Activated T-cell treated with anti-CD3 and anti-CD28 coated beads for 1 hour (primary cell): ENCODE measurements at regions not wholly inside any gene's neighbourhood (a gene's known extent, or its start where the extent isn't known, plus 50 kb on each side); places are given as distances from the start of the nearest gene placed in this dataset.
"Not testable (repeated sequence)": the region's sequence is repeated elsewhere in the genome, so short reads cannot be mapped to it uniquely, and the experiment has no call there.

ENCODE experiments used
- DNase-seq: peaks from one replicate; pipeline ENCODE4 v3.0.0-alpha.2; 2020; ENCODE audit warnings: low read depth

DNA sequence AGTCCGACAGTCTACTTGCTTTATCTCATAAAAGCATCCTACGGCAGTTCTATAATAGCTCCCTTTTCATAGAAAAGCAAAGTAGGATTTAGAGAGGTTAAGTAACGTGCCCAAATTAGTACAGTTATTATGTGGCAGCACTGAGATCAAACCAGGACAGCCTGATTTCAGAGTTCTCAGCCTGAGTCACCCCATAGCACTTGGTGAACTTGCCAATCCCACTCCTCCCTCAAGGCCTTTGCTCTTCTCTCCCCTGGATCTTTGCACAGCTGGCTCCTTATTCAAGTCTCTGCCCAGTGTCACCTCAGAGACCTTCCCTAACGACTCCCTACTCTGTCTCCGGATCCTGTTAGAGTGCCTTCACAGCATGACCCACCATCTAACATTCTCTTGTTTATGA lies 438.0 kb upstream of the NFE2L3 start:
- DNase-seq, result no peak

DNA sequence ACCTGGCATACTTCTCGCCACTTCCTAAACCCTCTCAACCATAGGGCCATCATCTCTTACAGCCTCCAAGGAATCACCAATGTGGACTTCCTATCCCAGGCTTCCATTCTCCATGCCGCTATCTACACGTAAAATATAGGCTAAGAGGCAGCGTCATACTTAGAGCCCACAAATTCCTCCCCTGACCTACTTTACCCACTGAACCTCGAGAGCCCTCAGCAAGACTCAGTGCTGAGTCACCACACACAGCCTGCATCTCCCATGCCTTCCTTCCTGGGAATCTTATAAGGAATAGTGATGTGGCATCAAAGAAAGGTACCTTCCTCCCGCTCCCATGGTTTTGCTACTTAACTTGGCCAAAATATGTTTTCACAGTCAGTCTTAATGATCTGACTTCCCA lies 435.6 kb upstream of the NFE2L3 start:
- DNase-seq, result no peak

DNA sequence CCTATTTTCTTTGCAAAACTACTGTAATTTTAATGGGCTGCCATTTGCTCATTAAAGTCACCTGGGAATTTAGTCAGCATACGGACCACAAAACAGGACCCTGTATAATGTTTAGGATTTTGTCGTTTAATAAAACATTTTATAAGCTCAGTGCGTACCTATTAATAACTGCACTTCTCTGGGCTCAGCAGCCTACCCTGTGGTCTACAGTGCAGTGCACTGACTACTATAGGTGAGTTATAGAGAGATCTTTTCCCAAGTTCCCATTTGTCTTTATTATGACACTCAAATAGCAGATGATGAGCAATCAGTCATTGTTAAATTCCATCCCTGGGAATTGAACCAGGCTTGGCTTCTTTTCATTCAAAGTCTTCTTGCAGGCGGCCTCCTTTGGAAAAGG lies 433.4 kb upstream of the NFE2L3 start:
- DNase-seq, result no peak

DNA sequence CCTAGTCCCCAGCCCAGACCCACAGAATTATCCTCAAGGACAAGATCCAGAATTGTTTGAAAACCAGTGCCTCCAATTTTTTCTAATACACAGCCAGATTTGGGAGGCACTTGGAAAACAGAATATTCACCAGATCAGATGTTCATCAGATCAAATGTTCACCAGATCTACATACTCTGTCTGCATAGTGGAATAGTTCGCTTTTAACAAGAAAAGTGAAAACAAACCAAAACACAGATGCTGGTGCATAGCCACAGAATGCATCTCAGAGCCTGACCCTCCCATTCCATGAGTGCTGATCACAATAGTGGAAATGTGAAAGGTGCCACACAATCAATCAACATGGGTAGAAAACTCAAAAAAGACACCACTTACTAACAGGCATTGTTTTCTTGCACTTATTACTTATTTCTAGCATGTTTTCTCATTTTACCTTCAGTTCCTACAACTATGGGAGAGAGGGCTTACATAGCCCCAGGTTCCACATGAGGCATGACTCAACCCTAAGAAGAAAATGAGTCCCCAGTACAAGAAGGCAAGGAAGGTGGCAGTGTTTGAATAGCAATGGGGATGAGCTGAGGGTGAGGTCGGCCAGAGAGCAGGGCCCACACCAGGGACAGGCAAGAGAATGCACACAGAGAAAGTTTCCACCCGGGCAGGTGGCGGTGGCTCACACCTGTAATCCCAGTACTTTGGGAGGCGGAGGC lies 432.7 kb upstream of the NFE2L3 start:
- no peak for DNase-seq

DNA sequence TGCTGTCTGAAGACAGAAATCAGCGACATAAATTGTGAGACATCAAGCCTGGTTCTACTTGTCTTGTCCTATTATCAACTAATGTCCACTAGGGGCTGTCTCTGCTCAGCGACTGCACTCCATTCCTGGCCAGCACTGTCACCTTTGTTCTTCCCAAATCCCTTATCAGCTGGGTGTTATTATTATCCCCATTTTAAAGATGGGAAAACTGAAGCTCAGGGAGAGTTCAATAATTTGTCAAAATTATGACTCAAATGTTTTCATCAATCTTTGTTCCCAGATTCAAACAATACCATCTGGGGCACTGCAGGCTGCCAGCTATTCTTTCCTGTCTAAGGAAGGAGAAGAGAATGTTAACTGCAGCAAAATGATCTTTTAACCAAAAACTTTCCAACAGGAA lies 431.6 kb upstream of the NFE2L3 start:
- no peak for DNase-seq

DNA sequence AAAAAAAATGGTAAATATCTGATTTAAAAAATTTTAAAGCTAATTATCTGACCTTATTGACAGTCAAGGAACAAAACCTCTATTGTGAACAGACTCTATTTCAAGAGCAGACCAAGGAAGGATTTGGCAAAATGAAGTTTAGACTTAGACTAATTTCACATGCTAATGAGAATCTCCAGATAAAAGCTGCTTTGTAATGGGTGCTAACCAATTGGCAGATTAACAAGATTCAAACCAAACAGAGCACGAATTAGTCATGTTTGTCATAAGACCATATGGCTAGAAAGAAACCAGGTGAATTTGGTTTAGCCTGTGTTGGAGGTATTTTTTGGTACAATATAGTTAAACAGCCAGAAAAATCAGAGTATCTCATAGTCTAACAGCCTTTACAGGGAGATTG lies 429.1 kb upstream of the NFE2L3 start:
- DNase-seq, result no peak

DNA sequence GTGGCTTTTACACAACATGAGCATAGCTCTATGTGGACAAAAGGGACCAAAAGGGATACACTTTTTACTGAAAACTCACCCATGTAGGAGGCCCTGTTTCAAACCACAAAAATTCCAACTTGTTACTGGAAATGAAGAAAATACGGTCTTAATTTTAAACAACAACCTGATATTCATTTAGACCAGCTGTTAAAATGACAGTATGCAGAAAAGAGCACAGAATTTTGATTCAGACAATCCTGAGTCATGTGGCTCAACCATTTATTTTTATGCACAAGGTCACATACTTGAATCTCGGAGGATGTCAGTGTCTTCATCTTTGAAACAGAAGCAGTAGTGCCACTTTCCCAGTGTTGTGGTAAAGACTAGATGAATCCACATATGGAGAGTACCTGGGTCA lies 426.5 kb upstream of the NFE2L3 start:
- no peak for DNase-seq

DNA sequence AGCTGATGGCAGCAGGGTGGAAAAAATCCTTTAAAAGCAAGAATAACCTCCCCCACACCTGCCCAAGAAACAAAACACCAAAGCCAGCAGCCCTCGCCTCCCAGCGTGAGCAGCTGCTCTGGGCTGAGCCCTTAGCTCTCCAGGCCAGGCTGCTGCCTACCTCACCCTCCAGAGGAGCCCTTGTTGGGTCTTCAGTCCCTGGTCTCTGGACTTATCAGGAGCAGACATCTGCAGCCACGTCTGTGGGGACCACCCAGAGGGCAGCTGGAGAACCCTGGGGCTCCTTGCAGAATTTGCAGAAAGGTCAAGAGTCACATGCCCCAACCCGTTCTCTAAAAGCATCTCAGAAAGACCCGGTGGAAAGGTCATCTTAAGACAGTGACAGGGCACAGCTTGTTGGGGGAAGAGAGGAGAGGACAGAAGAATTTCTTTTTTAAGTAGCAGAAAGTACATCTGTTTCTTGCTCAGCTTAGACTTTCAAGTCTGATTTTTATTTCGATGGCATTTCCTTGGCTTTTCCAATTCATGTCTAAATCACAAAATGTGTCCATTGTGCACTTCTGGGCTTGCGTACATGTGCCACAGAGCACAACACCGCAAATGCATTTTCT lies 425.7 kb upstream of the NFE2L3 start:
- DNase-seq, result no peak

DNA sequence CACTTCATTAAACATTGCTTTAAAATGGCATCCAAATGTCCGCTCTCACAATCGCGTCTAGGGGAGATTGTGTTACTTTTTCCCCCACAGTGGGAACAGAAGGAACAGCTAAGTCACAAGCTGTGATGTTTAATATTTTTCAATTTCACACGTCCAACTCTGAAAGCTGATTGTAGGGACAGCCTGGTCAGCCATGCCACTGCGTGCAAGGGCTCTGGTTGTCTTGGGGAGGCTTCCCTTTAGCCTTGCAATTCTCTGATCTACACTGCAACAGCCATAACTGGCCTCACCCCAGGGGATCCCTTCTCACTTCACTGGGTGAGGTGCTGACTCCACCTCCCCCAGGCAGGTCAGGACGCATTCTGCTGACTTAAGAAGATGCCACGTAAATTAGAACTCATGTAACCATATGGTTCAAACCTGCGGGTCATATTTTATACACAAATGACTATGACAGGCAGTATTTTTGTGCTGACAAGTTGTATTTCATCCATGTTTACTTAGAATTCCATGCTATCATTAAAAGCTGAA lies 425.2 kb upstream of the NFE2L3 start:
- DNase-seq, result no peak

DNA sequence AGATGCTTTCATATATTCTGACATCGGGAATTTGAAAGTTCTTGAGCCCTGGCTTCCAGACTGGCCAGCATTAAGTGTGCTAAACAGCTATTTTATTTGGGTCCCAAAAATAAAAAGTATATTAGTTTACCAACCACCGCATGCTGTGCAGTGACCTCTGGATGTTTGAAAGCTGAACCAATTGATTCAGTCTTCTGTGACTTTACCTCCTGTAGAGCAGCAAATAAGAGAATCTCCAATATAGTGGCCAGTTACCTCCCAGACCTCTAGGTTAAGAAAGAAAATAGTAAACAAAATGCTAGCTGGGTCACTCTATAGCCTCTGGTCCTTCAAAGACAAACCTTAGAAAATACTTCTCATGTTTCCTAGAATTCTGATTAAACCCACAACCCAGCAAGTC lies 424.6 kb upstream of the NFE2L3 start:
- no peak for DNase-seq

DNA sequence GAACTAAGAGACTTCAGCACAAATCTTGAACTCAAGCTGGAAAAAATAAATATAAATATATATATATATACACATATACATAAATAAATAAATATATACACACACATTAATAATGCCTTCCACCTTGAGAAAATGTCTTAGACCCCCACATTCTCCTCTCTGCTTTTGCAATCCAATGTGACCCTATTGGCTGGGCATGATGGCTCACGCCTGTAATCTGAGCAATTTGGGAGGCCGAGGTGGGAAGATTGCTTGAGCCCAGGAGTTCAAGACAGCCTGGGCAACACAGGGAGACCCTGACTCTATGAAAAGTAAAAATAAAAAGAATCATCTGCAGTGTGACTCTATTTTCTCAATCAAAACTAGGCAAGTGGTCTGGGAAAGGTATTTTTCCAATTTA lies 424.1 kb upstream of the NFE2L3 start:
- DNase-seq, result no peak

DNA sequence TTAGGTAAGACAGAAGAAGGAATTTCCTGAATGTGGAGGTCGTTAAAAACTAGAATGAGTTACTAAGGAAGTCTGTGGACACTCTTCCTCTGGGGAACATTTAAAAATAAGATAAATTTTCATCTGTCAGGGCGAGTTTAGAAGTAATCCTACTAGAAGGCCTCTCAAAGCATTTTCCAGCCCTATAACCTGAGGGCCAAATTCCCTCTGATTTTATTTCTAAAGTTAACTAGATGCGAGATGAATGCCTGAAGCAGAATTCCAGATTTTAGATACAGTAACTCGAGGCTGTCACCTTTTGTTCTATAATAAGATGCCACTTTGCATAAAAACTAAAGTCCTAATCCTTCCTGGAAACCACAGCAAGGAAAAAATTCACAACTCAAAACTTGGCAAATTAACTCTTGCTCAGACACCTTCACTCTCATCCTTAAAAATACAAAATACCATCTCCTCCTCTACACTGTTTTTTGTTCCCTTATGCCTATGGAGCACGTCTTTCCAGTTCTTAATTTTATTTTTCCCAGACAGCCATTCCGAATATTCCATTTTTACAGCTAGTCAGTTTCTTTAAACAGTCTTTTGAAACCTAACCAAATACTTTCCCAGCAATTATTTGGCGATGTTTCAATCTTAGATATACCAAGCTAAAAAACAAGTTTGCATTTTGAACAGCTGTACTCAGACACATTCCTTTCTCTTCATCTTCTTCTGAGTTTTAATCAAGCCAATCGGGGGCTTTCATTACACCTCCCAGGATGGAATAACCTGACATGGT lies 420.7 kb upstream of the NFE2L3 start:
- no peak for DNase-seq

DNA sequence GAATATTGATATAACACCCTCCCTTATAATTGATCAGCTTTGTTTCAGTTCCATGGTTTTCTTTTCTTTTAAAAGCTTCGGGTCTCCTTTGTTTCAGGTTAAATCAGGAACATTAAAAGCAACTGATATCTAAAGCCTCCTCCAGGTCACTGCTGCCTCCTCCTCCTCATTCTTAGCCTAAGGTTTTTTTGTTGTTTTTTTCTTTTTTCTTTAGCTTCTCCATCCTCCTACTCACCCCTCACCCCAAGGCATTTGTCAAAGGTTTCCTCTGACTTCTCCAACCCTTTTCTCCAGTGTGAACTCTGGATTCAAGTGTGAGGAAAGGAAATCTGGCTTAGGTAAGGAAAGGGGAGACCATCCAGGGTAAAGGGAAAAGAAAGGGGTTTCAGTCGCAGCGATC lies 420.2 kb upstream of the NFE2L3 start:
- no peak for DNase-seq

DNA sequence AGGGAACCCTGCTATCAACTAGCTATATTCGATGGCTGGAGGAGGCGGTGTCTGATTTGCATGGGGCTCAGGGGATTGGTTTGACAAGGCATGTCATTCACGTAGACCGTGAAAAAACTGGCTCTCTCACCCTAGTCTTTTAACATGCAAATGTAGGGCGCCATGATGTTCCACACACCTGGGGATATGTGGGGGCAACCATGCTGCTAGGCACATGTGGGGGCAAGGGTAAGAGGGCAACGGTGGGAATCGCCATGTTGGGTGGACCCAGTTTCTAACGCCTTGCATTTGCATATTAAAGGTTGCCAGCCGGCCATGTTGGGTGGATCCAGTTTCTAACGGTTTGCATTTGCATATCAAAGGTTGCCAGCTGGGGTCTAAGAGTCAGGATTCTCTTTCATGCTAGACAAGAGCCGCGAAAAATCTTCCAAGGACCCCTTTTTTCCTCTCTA lies 419.2 kb upstream of the NFE2L3 start:
- no peak for DNase-seq

DNA sequence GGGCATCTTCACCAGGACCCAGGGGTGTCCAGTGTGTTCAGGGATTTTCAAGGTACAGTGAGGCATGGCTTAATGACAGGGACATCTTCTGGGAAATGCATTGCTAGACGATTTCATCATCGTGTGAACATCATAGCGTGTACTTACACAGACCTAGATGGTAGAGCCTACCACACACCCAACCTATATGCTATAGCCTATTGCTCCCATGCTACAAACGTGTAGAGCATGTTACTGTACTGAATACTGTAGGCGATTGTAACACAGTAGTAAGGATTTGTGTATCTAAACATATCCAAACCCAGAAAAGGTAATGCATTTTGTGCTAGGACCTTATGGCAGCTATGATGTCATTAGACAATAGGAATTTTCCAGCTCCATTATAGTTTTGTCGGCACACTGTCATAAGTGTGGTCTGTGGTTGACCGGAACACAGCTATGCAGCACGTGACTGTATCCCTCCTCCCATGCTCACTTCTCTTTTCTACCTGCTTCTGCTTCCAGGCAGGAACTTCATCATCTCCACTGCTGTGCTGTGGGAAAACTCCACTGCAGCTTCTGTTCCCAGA lies 416.2 kb upstream of the NFE2L3 start:
- no peak for DNase-seq

DNA sequence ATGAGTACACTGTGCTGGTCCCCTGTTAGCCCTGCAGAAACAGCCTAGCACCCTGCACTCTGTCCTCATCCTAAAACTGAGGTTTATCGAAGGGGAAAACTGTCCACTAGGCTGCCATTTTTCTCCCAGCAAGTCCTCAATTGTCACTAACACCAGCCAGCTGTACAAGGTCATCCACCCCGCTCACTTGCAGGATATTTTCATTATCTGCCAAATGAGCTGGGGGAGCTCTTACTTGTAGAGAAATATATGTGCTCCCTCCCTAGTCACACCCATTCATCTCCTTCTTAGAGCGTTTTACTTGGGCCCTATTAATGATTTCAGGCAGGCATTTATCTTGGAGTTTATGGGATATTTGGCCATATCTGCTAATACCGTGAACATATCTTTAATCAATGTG lies 413.5 kb upstream of the NFE2L3 start:
- no peak for DNase-seq

DNA sequence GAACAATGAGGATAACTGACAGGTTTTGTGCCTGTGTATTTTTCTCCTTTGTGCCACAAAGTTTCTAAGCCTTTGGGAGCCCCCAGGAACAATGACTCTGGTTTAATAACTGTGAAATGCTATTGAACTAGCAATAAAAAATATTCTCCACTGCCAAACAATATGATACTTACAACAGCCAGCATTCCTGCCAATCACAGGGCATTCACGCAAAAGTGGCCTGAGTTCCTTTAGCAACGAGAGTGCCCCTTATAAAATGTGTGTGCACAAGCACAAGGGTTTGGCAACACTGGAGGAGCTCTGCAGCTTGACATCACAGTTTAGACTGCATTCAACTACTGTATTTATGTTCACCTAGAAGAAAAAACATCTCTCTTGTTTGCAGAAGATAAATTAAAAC lies 412.9 kb upstream of the NFE2L3 start:
- DNase-seq, result no peak

DNA sequence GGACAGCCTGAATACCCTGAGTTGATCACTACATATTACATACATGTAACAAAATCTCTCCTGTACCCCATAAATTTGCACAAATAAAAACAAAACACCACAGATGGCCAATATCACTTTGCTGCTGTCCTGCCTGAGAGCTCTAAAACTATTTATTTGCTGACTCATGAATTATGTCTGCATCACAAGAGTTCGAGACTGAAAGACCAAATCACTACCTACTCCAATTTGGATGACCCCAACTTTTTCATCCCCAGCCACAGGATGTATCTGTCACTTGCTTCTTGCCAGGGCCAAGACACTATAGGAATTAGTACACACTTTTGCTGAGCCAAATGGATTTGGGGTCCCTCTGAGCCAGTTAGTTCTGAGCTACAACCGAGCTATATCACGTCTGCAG lies 409.7 kb upstream of the NFE2L3 start:
- no peak for DNase-seq

DNA sequence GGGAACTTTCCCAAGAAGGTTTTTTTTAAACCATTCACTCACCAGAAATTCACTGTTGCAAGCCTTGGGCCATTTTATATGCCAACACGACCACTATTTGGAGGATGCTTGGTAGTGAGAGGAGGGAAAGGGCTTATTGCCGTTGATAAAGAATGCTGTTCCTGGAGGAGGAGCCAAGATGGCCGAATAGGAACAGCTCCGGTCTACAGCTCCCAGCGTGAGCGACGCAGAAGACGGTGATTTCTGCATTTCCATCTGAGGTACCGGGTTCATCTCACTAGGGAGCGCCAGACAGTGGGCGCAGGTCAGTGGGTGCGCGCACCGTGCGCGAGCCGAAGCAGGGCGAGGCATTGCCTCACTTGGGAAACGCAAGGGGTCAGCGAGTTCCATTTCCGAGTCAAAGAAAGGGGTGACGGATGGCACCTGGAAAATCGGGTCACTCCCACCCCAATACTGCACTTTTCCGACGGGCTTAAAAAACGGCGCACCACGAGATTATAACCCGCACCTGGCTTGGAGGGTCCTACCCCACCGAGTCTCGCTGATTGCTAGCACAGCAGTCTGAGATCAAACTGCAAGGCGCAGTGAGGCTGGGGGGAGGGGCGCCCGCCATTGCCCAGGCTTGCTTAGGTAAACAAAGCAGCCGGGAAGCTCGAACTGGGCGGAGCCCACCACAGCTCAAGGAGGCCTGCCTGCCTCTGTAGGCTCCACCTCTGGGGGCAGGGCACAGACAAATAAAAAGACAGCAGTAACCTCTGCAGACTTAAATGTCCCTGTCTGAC lies 408.1 kb upstream of the NFE2L3 start:
- not testable (repeated sequence) for DNase-seq

DNA sequence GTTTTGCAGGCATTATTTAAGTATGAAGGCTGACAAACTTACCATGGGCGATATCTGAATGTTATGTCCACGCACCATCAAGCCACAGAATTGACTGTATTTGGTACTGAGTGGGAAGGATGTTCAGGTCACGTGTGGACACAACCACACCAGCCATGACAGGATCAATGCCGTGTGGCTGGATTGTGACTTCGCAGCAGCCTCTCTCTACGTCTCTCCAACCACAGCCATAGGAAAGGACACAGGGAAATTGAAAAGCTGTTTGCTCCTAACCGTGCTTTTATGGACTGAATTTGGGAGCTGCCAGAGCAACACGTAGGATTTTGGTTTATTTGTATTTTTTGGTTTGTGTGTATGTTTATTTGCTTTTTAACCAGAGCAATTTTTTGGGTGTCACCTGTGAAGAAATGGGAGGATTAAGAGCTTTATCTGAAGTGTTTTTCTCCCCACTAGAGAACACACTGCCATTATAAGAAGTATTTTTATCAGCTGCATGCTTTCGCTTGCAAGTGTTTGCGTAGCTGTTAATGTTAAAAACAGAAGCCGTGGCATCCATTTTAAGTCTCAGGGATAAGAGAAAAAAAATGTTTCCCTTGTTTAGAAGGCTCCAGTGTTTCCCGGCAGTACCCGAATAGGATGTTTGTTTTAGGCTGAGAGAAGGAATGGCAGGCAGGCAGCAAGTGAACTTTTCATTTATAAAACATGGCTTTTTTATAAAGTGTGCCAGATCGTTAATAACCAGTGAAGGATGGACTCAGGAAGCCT lies 401.1 kb upstream of the NFE2L3 start:
- DNase-seq, result no peak

DNA sequence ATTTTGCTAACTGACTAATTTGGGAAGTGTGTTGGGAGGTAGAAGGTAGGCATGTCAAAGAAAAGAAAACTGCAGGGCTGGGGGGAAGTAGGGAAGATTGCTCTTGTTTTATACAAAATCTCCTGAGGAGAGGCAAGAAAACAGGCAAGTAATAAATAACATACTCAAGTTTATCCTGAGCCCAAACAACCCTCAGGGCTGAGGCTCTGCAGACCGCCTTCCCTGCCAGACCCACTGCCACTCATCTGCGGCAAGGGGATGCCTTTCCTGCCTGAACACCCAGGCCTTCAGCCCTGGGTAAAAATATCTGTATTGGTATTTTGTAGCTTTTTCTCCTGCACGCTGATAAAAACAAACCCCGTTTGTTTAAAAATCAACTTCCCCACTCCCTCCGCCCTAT lies 399.8 kb upstream of the NFE2L3 start:
- no peak for DNase-seq
